GM18868 (cell line): ENCODE measurements at regions not wholly inside any gene's neighbourhood (a gene's known extent, or its start where the extent isn't known, plus 50 kb on each side); places are given as distances from the start of the nearest gene placed in this dataset.
"Not testable (repeated sequence)": the region's sequence is repeated elsewhere in the genome, so short reads cannot be mapped to it uniquely, and the experiment has no call there.

ENCODE experiments used
- ATAC-seq: cut with Tn5 transposase; IDR thresholded peaks from one replicate; pipeline ENCODE4 v1.9.1; 2021; ENCODE audit warnings: mild to moderate bottlenecking, moderate library complexity; ENCODE audit not compliant: unreplicated experiment

- not testable (repeated sequence) for ATAC-seq
These were observed 269.9 kb downstream of the CNTNAP3 start for GRCh38 chr9:39018107-39018506.

GRCh38 chr9:39015178-39015577 is 272.8 kb downstream of the CNTNAP3 start:
- ATAC-seq: not testable (repeated sequence)

GRCh38 chr9:39014805-39015123 is 273.2 kb downstream of the CNTNAP3 start:
- ATAC-seq: not testable (repeated sequence)

GRCh38 chr9:39014096-39014804 is 273.7 kb downstream of the CNTNAP3 start:
- ATAC-seq: not testable (repeated sequence)

GRCh38 chr9:39009743-39010142 is 278.2 kb downstream of the CNTNAP3 start:
- ATAC-seq: not testable (repeated sequence)

- ATAC-seq: not testable (repeated sequence)
These were observed 278.6 kb downstream of the CNTNAP3 start for GRCh38 chr9:39009343-39009742.

GRCh38 chr9:39008907-39009306 is 279.1 kb downstream of the CNTNAP3 start:
- not testable (repeated sequence) for ATAC-seq

GRCh38 chr9:39005736-39006135 is 282.2 kb downstream of the CNTNAP3 start:
- not testable (repeated sequence) for ATAC-seq

- ATAC-seq: not testable (repeated sequence)
These were observed 281.2 kb upstream of the FAM240B start for GRCh38 chr9:39001085-39001593.

- not testable (repeated sequence) for ATAC-seq
These were observed 279.3 kb upstream of the FAM240B start for GRCh38 chr9:38999277-38999676.

- ATAC-seq: not testable (repeated sequence)
These were observed 273.8 kb upstream of the FAM240B start for GRCh38 chr9:38993690-38994089.

- not testable (repeated sequence) for ATAC-seq
These were observed 273.2 kb upstream of the FAM240B start for GRCh38 chr9:38993156-38993555.

GRCh38 chr9:38978734-38979133 is 258.8 kb upstream of the FAM240B start:
- ATAC-seq: not testable (repeated sequence)

GRCh38 chr9:38969480-38969879 is 249.5 kb upstream of the FAM240B start:
- not testable (repeated sequence) for ATAC-seq

- ATAC-seq: not testable (repeated sequence)
These were observed 248.9 kb upstream of the FAM240B start for GRCh38 chr9:38968651-38969374.

- ATAC-seq: not testable (repeated sequence)
These were observed 247.9 kb upstream of the FAM240B start for GRCh38 chr9:38967866-38968265.

GRCh38 chr9:38967285-38967684 is 247.4 kb upstream of the FAM240B start:
- not testable (repeated sequence) for ATAC-seq

- ATAC-seq: not testable (repeated sequence)
These were observed 239.9 kb upstream of the FAM240B start for GRCh38 chr9:38959812-38960211.

GRCh38 chr9:38955837-38956236 is 235.9 kb upstream of the FAM240B start:
- ATAC-seq: not testable (repeated sequence)

- not testable (repeated sequence) for ATAC-seq
These were observed 232.9 kb upstream of the FAM240B start for GRCh38 chr9:38952715-38953341.

GRCh38 chr9:38945929-38946570 is 226.1 kb upstream of the FAM240B start:
- not testable (repeated sequence) for ATAC-seq
